Nephron (organoid): ENCODE measurements at regions not wholly inside any gene's neighbourhood (a gene's known extent, or its start where the extent isn't known, plus 50 kb on each side); places are given as distances from the start of the nearest gene placed in this dataset.

Source experiments
- H3K27ac Mint-ChIP-seq, 3 experiments: 2 replicates each; pipeline ENCODE4 v1.8.0; 2020; ENCODE audit warnings: mixed read lengths in 3 of 3, mild to moderate bottlenecking in 2 of 3, moderate library complexity in 1 of 3
- H3K27me3 Mint-ChIP-seq: 2 replicates; pipeline ENCODE4 v1.8.0; 2021; ENCODE audit warnings: low read depth, mild to moderate bottlenecking, moderate library complexity, mixed read lengths
- H3K36me3 Mint-ChIP-seq: 2 replicates; pipeline ENCODE4 v1.8.0; 2020; ENCODE audit warnings: low read depth, mixed read lengths
- H3K4me1 Mint-ChIP-seq: 2 replicates; pipeline ENCODE4 v1.8.0; 2020; ENCODE audit warnings: mixed read lengths
- H3K4me3 Mint-ChIP-seq, 3 experiments: 2 replicates each; pipeline ENCODE4 v1.8.0; 2020; ENCODE audit warnings: mild to moderate bottlenecking in 3 of 3, mixed read lengths in 3 of 3, moderate library complexity in 2 of 3
- H3K9me3 Mint-ChIP-seq: 2 replicates; pipeline ENCODE4 v1.8.0; 2020; ENCODE audit warnings: mixed read lengths
- CTCF ChIP-seq, 3 experiments: fragments of 200-600 bp; sonication (generic); IDR thresholded peaks; one replicate each; pipeline ENCODE4 v1.5.0; 2021; ENCODE audit warnings: antibody characterized with exemption in 3 of 3; ENCODE audit not compliant: unreplicated experiment in 3 of 3

- peaks cover 33% of the 10 kb centered on the region for H3K27me3 Mint-ChIP-seq
- H3K9me3 Mint-ChIP-seq, result peaks cover 17% of the 10 kb centered on the region
- no peaks in the 10 kb centered on the region for H3K4me1 Mint-ChIP-seq
- H3K4me3 Mint-ChIP-seq, result no peak overlapping the region
- TF ChIP-seq CTCF (IDR thresholded peaks at IDR 0.05; ENCODE audit: unreplicated experiment in 3 of 3), result no peak
- H3K36me3 Mint-ChIP-seq, result peaks cover 3% of the 10 kb centered on the region
- H3K27ac Mint-ChIP-seq, result no peak overlapping the region
These were observed 51.3 kb upstream of the LRRN2 start for GRCh38 chr1:204736836-204737235.

- no peak overlapping the region for H3K27ac Mint-ChIP-seq
- no peaks in the 10 kb centered on the region for H3K4me1 Mint-ChIP-seq
- peaks cover 3% of the 10 kb centered on the region for H3K36me3 Mint-ChIP-seq
- peaks cover 17% of the 10 kb centered on the region for H3K9me3 Mint-ChIP-seq
- TF ChIP-seq CTCF (IDR thresholded peaks at IDR 0.05; ENCODE audit: unreplicated experiment in 3 of 3), result no peak
- H3K4me3 Mint-ChIP-seq, result no peak overlapping the region
- peaks cover 28% of the 10 kb centered on the region for H3K27me3 Mint-ChIP-seq
These were observed 53.0 kb upstream of the LRRN2 start for GRCh38 chr1:204738506-204738905.

DNA sequence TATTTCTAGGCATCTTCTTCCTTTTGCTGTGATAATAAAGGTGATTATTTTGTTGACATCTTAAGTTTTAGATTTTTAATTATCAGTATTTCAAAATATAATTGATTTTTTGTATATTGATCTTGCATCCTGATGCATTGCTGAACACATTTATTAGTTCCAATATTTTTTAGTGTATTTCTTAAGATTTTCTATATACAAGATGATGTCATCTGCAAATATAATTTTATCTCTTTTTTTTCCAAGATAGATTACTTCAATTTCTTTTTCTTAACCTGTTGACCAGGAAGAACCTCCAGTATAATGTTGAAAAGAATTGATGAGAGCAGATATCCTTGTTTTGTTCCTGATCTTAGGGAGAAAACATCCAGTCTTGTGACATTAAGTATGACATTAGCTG lies 54.8 kb upstream of the LRRN2 start:
- TF ChIP-seq CTCF (IDR thresholded peaks at IDR 0.05; ENCODE audit: unreplicated experiment in 3 of 3), result no peak
- Mint-ChIP-seq H3K9me3 (peaks cover 17% of the 10 kb centered on the region), H3K4me1 (no peaks in the 10 kb centered on the region), H3K36me3 (peaks cover 3% of the 10 kb centered on the region), H3K27ac (no peak overlapping the region), H3K27me3 (peaks cover 16% of the 10 kb centered on the region), H3K4me3 (no peak overlapping the region)

DNA sequence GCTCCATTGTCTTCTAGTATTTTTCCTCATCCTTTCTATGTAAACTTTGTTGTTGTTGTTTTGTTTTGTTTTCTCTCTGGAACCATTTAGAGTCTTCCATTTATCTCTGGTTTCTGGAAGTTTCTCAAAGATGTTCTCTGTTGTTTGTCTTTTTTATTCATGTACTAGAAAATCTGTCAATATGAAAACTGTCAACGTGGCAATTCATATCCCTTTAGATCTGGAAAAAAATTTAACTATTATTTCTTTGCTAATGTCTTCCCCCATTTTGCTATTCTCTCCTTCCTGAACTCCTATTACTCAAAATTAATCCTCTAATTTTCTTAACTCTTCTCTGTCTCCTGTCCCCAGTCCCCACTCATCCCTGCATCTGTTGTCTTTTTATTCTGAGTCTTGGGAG lies 55.9 kb upstream of the LRRN2 start:
- no peak for TF ChIP-seq CTCF (IDR thresholded peaks at IDR 0.05; ENCODE audit: unreplicated experiment in 3 of 3)
- Mint-ChIP-seq H3K9me3 (peaks cover 17% of the 10 kb centered on the region), H3K27me3 (peaks cover 12% of the 10 kb centered on the region), H3K27ac (no peak overlapping the region), H3K4me3 (no peak overlapping the region), H3K4me1 (no peaks in the 10 kb centered on the region), H3K36me3 (peaks cover 3% of the 10 kb centered on the region)

DNA sequence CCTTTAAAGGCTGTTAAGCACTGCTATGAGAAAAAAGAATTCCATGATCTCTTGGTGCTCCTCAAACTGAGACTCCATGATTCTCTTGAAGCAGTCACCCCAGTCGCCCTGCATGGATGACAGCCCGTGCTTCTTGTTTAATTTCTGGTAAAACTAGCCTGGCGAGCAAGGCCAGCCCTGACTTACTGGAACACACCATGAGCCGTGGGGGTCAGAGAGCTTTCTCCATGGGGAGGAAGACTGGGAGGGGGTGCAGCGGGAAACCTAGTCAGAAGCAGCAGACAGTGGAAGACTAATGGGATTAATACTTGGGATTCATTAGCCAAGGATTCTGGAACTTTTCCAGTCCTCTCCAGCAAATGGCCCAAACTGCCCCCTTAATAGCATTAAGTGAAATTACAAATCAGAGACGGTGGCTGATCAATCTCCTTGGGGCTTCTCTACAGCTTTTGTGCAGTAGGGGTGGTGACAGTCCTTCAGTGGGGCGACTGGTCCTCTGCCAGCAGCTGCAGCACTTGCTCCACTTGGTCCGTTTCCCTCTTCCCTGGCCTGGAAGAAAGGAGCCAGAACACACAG lies 57.2 kb upstream of the LRRN2 start:
- peaks cover 12% of the 10 kb centered on the region for H3K27me3 Mint-ChIP-seq
- no peaks in the 10 kb centered on the region for H3K4me1 Mint-ChIP-seq
- H3K9me3 Mint-ChIP-seq, result peaks cover 13% of the 10 kb centered on the region
- H3K27ac Mint-ChIP-seq, result peak overlapping the region in 2 of 3 experiments; percentile 22 to 81
- TF ChIP-seq CTCF (IDR thresholded peaks at IDR 0.05; ENCODE audit: unreplicated experiment in 3 of 3), result no peak
- H3K4me3 Mint-ChIP-seq, result no peak overlapping the region
- H3K36me3 Mint-ChIP-seq, result no peaks in the 10 kb centered on the region

DNA sequence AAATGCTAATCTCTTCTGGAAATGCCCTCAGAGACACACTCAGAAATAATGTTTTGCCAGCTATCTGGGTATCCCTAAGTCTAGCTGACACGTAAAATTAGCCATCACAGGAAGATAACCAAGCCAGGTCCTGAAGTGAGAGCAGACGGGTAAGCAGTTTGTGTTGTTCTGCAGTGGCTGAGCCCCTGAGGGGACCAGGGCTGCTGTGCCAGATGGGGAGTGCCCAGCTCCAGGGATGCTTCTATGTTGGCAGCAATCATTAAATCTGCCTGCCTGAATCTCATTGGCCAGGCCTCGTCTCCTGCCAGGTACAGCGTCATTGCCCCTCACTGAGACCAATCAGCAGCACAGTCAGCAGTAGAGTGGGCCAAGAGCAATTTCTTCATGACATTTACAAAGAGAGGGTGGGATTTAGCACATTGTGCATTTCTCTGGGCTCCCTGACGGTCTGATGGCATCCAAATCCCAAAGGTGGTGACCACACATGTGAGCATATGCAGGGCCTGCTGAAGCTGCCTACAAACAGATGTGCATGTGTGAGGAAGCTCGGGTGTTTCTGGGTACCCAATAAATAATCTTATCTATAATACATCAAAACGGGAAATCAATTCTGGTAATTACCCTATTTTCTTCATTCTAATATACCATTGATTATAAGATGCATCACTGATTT lies 58.7 kb upstream of the LRRN2 start:
- Mint-ChIP-seq H3K4me1 (no peaks in the 10 kb centered on the region), H3K9me3 (peaks cover 5% of the 10 kb centered on the region), H3K4me3 (no peak overlapping the region), H3K36me3 (no peaks in the 10 kb centered on the region), H3K27me3 (peaks cover 16% of the 10 kb centered on the region), H3K27ac (no peak overlapping the region)
- no peak for TF ChIP-seq CTCF (IDR thresholded peaks at IDR 0.05; ENCODE audit: unreplicated experiment in 3 of 3)
